Breast epithelium (tissue), 4 donors: ENCODE measurements at regions not wholly inside any gene's neighbourhood (a gene's known extent, or its start where the extent isn't known, plus 50 kb on each side); places are given as distances from the start of the nearest gene placed in this dataset.

Source experiments
- DNase-seq, 2 donors: peaks; one replicate each; pipeline ENCODE4 v3.0.0-alpha.2; 2019; ENCODE audit warnings: low spot score in 2 of 2
- H3K27ac ChIP-seq, 2 donors: fragments of 200-600 bp; sonication (generic) in 1 of 2; one replicate each; pipeline ENCODE4 v1.5.1; 2016 to 2019; ENCODE audit warnings: mild to moderate bottlenecking in 1 of 2
- H3K27me3 ChIP-seq, 2 donors: fragments of 200-600 bp; sonication (generic) in 1 of 2; one replicate each; pipeline versions ENCODE4 v1.5.1 to v1.6.0; 2017 to 2019; ENCODE audit warnings: control low read depth in 1 of 2, mild to moderate bottlenecking in 1 of 2
- H3K36me3 ChIP-seq: fragments of 200-600 bp; one replicate; pipeline ENCODE4 v1.5.1; 2019
- H3K4me1 ChIP-seq, 2 donors: fragments of 200-600 bp; sonication (generic); one replicate each; pipeline ENCODE4 v1.5.1; 2016 to 2019; ENCODE audit warnings: control low read depth in 1 of 2
- H3K4me3 ChIP-seq, 3 donors: fragments of 200-600 bp; sonication (generic); 1 replicate in 2 of 3; 2 replicates in 1 of 3; pipeline ENCODE4 v1.5.1; 2016 to 2019; ENCODE audit warnings: mild to moderate bottlenecking in 3 of 3, moderate library complexity in 2 of 3
- H3K9me3 ChIP-seq, 2 donors: fragments of 200-600 bp; sonication (generic) in 1 of 2; one replicate each; pipeline ENCODE4 v1.5.1; 2016 to 2019; ENCODE audit warnings: control low read depth in 1 of 2
- POLR2A ChIP-seq: fragments of 450-650 bp; IDR thresholded peaks from one replicate; pipeline ENCODE4 v1.6.1; 2016; ENCODE audit warnings: antibody characterized with exemption, mild to moderate bottlenecking, moderate library complexity
- POLR2AphosphoS5 ChIP-seq, 3 donors: sonication (generic); formaldehyde crosslinking; IDR thresholded peaks; one replicate each; pipeline ENCODE4 v1.6.1; 2017; ENCODE audit warnings: antibody characterized with exemption in 3 of 3
- intact Hi-C: fragments of 100-400 bp; cut with DNase I; formaldehyde crosslinking; loops from one replicate; pipeline ENCODE4 v1.15.1; 2023; ENCODE audit warnings: low total_unique reads
- TF ChIP-seq, protein P1 (sequence below), 3 donors: fragments of 450-650 bp; IDR thresholded peaks; one replicate each; pipeline ENCODE4 v1.5.1; 2016 to 2017; ENCODE audit warnings: antibody characterized with exemption in 3 of 3, mild to moderate bottlenecking in 3 of 3, moderate library complexity in 3 of 3

DNA sequence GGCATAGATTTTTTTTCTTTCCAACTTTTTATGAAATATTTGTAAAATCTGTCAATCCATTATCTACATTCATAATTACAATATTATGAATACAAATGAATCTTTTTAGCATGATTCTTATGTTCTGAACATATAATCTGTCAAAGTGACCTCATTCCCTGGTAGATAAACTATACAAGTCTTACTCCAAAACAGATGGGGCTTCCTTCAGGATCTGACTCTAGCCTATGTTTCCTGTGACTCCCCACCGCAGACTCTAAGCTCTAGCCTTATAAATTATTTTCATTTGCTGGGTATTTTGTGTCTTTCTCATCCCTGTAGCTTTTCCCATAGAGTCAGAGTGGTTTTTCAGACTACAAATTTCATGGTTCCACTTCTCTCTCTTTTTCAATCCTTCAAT lies 202.1 kb upstream of the KITLG start:
- intact Hi-C loops: no loop called here
- Histone ChIP-seq H3K27me3 (no peaks in the 10 kb centered on the region), H3K27ac (no peak overlapping the region), H3K4me1 (no peaks in the 10 kb centered on the region), H3K36me3 (no peaks in the 10 kb centered on the region), H3K4me3 (no peak overlapping the region), H3K9me3 (no peaks in the 10 kb centered on the region)
- TF ChIP-seq, protein P1, sequence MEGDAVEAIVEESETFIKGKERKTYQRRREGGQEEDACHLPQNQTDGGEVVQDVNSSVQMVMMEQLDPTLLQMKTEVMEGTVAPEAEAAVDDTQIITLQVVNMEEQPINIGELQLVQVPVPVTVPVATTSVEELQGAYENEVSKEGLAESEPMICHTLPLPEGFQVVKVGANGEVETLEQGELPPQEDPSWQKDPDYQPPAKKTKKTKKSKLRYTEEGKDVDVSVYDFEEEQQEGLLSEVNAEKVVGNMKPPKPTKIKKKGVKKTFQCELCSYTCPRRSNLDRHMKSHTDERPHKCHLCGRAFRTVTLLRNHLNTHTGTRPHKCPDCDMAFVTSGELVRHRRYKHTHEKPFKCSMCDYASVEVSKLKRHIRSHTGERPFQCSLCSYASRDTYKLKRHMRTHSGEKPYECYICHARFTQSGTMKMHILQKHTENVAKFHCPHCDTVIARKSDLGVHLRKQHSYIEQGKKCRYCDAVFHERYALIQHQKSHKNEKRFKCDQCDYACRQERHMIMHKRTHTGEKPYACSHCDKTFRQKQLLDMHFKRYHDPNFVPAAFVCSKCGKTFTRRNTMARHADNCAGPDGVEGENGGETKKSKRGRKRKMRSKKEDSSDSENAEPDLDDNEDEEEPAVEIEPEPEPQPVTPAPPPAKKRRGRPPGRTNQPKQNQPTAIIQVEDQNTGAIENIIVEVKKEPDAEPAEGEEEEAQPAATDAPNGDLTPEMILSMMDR (IDR thresholded peaks at IDR 0.05): no peak
- TF ChIP-seq POLR2A (no peak), POLR2AphosphoS5 (IDR thresholded peaks at IDR 0.05) (no peak)
- no peak for DNase-seq

DNA sequence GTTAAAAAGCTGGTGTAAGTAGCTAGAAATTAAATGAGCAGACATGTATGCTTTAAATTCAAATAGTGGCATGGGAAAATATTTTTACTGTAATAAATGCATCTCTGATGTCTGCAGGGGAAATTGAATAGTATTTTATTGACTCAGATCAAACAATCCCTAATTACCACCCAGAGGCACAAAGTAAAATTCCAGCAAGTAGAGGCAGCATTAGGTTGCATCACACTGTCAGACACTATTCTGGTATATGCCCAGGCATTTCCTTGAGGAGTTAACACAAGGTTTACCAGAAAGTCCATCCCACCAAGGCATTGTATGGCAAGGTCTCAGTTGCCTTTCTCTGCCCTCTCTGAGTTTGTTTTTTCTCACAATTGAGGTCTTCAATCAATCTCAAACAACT lies 201.6 kb upstream of the KITLG start:
- Histone ChIP-seq H3K36me3 (no peaks in the 10 kb centered on the region), H3K9me3 (no peaks in the 10 kb centered on the region), H3K4me3 (no peak overlapping the region), H3K27me3 (no peaks in the 10 kb centered on the region), H3K27ac (no peak overlapping the region), H3K4me1 (no peaks in the 10 kb centered on the region)
- DNase-seq: no peak
- TF ChIP-seq POLR2A (no peak), POLR2AphosphoS5 (IDR thresholded peaks at IDR 0.05) (no peak)
- TF ChIP-seq, protein P1 (IDR thresholded peaks at IDR 0.05): no peak
- intact Hi-C loops: no loop called here

DNA sequence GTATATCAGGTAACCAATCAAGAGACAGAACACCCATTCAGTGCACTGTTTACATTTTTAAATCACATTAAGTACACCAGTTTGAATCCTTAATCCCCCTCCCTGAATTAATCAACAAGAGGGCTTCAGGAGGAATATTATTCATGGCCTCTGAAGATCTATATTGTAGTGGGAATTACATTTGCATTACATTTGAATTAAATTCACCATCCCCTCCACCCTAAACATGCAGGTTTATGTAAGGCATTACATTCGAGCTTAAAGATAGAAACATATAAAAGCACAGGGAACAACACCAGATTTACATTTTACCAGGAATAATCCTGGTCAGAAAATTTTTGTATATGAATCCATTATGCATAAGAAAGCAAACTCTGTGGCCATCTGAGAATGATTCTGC lies 197.8 kb upstream of the KITLG start:
- Histone ChIP-seq H3K27ac (no peak overlapping the region), H3K36me3 (no peaks in the 10 kb centered on the region), H3K9me3 (no peaks in the 10 kb centered on the region), H3K4me1 (no peaks in the 10 kb centered on the region), H3K27me3 (no peaks in the 10 kb centered on the region), H3K4me3 (no peak overlapping the region)
- no peak for TF ChIP-seq POLR2AphosphoS5 (IDR thresholded peaks at IDR 0.05)
- TF ChIP-seq POLR2A: no peak
- TF ChIP-seq, protein P1 (IDR thresholded peaks at IDR 0.05): no peak
- DNase-seq: no peak
- intact Hi-C loops: loop anchor here (5.0 kb wide), 1 partner anchor 1514 kb away; no protein-coding TSS in a partner anchor

DNA sequence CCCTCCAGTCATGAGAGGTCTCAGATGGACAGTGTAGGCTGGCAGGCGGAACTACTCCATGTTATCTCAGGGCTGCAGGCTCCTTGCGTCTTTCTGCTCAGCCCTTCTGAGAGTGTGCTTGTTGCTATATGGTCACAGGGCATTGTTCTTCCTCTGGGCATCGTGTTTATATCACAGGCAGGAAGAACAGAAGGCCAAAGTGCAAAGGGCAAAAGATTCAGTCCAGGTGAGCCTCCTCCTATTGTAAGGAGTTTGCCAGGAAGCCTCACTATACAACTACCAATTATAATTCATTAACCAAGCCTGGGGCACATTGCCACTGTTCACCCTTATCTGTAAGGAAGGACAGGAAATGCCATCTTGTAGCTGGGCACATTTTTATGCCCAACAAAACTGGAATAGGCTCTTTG lies 195.5 kb upstream of the KITLG start:
- no peaks in the 10 kb centered on the region for H3K36me3 ChIP-seq
- H3K27me3 ChIP-seq: no peaks in the 10 kb centered on the region
- TF ChIP-seq POLR2A (no peak), POLR2AphosphoS5 (IDR thresholded peaks at IDR 0.05) (no peak)
- TF ChIP-seq, protein P1 (IDR thresholded peaks at IDR 0.05): no peak
- no peak overlapping the region for H3K4me3 ChIP-seq
- H3K27ac ChIP-seq: no peak overlapping the region
- intact Hi-C loops: loop anchor here (5.0 kb wide), 1 partner anchor 1517 kb away; no protein-coding TSS in a partner anchor
- no peaks in the 10 kb centered on the region for H3K9me3 ChIP-seq
- H3K4me1 ChIP-seq: no peaks in the 10 kb centered on the region
- no peak for DNase-seq

DNA sequence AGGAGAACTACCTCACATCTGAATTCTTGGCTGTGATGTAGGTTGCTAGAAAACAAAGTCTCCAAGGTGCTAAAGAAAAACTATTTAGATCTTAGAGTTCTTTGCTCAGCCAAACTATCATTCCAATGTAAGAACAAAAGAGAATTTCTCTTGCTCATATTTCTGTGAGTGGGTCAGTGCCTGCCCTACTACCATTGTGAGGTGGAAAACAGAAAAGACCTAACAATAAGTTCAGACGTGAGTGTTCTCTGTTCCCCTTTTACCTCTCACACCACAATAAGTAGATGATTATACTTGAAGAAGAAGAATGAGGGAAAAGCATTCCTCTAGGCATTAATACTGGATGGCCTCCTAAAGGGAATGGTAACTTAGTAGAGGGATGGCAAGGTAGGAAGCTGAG lies 187.4 kb upstream of the KITLG start:
- Histone ChIP-seq H3K4me3 (no peak overlapping the region), H3K36me3 (no peaks in the 10 kb centered on the region), H3K4me1 (peaks cover 0 to 4% of the 10 kb centered on the region in 2 donors), H3K9me3 (no peaks in the 10 kb centered on the region), H3K27me3 (no peaks in the 10 kb centered on the region), H3K27ac (no peak overlapping the region)
- intact Hi-C loops: no loop called here
- no peak for DNase-seq
- TF ChIP-seq POLR2A (no peak), POLR2AphosphoS5 (IDR thresholded peaks at IDR 0.05) (no peak)
- TF ChIP-seq, protein P1 (IDR thresholded peaks at IDR 0.05): no peak
